ENCODE measurements at regions not wholly inside any gene's neighbourhood (a gene's known extent, or its start where the extent isn't known, plus 50 kb on each side); places are given as distances from the start of the nearest gene placed in this dataset.

- no peak overlapping the region for H3K9ac ChIP-seq (ENCODE audit: low read depth in 2 of 2, low read length in 2 of 2)
- H3K27me3 ChIP-seq = no peaks in the 10 kb centered on the region
- H3K4me1 ChIP-seq = no peaks in the 10 kb centered on the region
- intact Hi-C loops (cut with DNase I) = no loop called here
- H3K4me3 ChIP-seq = no peak overlapping the region
- H3K36me3 ChIP-seq = no peaks in the 10 kb centered on the region
- DNase-seq = no peak
- no peaks in the 10 kb centered on the region for H3K9me3 ChIP-seq
- no peak overlapping the region for H3K27ac ChIP-seq
- TF ChIP-seq CTCF (IDR thresholded peaks at IDR 0.05) = no peak
Measured at GRCh38 chr5:10898514-10898913, 137.5 kb upstream of the DAP start.

- H3K9ac ChIP-seq (ENCODE audit: low read depth in 2 of 2, low read length in 2 of 2) = no peak overlapping the region
- no peaks in the 10 kb centered on the region for H3K27me3 ChIP-seq
- DNase-seq = no peak
- intact Hi-C loops (cut with DNase I) = no loop called here
- H3K4me3 ChIP-seq = no peak overlapping the region
- H3K27ac ChIP-seq = no peak overlapping the region
- H3K36me3 ChIP-seq = no peaks in the 10 kb centered on the region
- H3K9me3 ChIP-seq = no peaks in the 10 kb centered on the region
- TF ChIP-seq CTCF (IDR thresholded peaks at IDR 0.05) = no peak
- H3K4me1 ChIP-seq = no peaks in the 10 kb centered on the region
Measured at GRCh38 chr5:10896016-10896415, 135.0 kb upstream of the DAP start.

- DNase-seq = no peak
- Histone ChIP-seq H3K27me3 (no peaks in the 10 kb centered on the region), H3K9me3 (no peaks in the 10 kb centered on the region), H3K4me3 (no peak overlapping the region), H3K4me1 (no peaks in the 10 kb centered on the region), H3K9ac (ENCODE audit: low read depth in 2 of 2, low read length in 2 of 2) (no peak overlapping the region), H3K36me3 (no peaks in the 10 kb centered on the region), H3K27ac (no peak overlapping the region)
- intact Hi-C loops (cut with DNase I) = no loop called here
- no peak for TF ChIP-seq CTCF (IDR thresholded peaks at IDR 0.05)
Measured at GRCh38 chr5:10894445-10895054, 133.5 kb upstream of the DAP start.

GRCh38 chr5:10892911-10893215 lies 131.8 kb upstream of the DAP start:
- no peak for DNase-seq
- TF ChIP-seq CTCF (IDR thresholded peaks at IDR 0.05) = no peak
- no peak overlapping the region for H3K27ac ChIP-seq
- no peaks in the 10 kb centered on the region for H3K9me3 ChIP-seq
- intact Hi-C loops (cut with DNase I) = no loop called here
- H3K4me1 ChIP-seq = no peaks in the 10 kb centered on the region
- H3K36me3 ChIP-seq = no peaks in the 10 kb centered on the region
- H3K9ac ChIP-seq (ENCODE audit: low read depth in 2 of 2, low read length in 2 of 2) = no peak overlapping the region
- H3K27me3 ChIP-seq = no peaks in the 10 kb centered on the region
- H3K4me3 ChIP-seq = no peak overlapping the region

GRCh38 chr5:10892147-10892910 lies 131.3 kb upstream of the DAP start:
- no peak overlapping the region for H3K27ac ChIP-seq
- intact Hi-C loops (cut with DNase I) = no loop called here
- DNase-seq = no peak
- H3K9ac ChIP-seq (ENCODE audit: low read depth in 2 of 2, low read length in 2 of 2) = no peak overlapping the region
- H3K27me3 ChIP-seq = no peaks in the 10 kb centered on the region
- TF ChIP-seq CTCF (IDR thresholded peaks at IDR 0.05) = no peak
- no peak overlapping the region for H3K4me3 ChIP-seq
- H3K9me3 ChIP-seq = no peaks in the 10 kb centered on the region
- no peaks in the 10 kb centered on the region for H3K4me1 ChIP-seq
- H3K36me3 ChIP-seq = no peaks in the 10 kb centered on the region
